ENCODE measurements at regions not wholly inside any gene's neighbourhood (a gene's known extent, or its start where the extent isn't known, plus 50 kb on each side); places are given as distances from the start of the nearest gene placed in this dataset.

- no peaks in the 10 kb centered on the region for H3K4me1 ChIP-seq (ENCODE audit: control insufficient read depth, insufficient read depth, low read length)
- H3K27me3 ChIP-seq (ENCODE audit: control insufficient read depth in 1 of 2, insufficient read depth in 2 of 2, low read length in 2 of 2): peaks cover 0 to 3% of the 10 kb centered on the region in 2 donors
- H3K9ac ChIP-seq (ENCODE audit: low read length in 2 of 2): no peak overlapping the region
These were observed 142.8 kb upstream of the SALL3 start for GRCh38 chr18:78836838-78837237.

GRCh38 chr18:78837754-78838153, 141.9 kb upstream of the SALL3 start:
- H3K27me3 ChIP-seq (ENCODE audit: control insufficient read depth in 1 of 2, insufficient read depth in 2 of 2, low read length in 2 of 2): peaks cover 0 to 3% of the 10 kb centered on the region in 2 donors
- H3K4me3 ChIP-seq (ENCODE audit: low read length in 2 of 2): no peak overlapping the region
- no peaks in the 10 kb centered on the region for H3K4me1 ChIP-seq (ENCODE audit: control insufficient read depth, insufficient read depth, low read length)
- H3K9ac ChIP-seq (ENCODE audit: low read length in 2 of 2): no peak overlapping the region
- no peaks in the 10 kb centered on the region for H3K9me3 ChIP-seq (ENCODE audit: control insufficient read depth in 2 of 2, low read length in 2 of 2)
- no peaks in the 10 kb centered on the region for H3K36me3 ChIP-seq (ENCODE audit: control insufficient read depth in 2 of 2, insufficient read depth in 2 of 2, low read length in 2 of 2)
- no peak overlapping the region for H3K27ac ChIP-seq (ENCODE audit: low read length)

More at GRCh38 chr18:78836838-78837237, 142.8 kb upstream of the SALL3 start:
- Histone ChIP-seq H3K4me3 (ENCODE audit: low read length in 2 of 2) (no peak overlapping the region), H3K36me3 (ENCODE audit: control insufficient read depth in 2 of 2, insufficient read depth in 2 of 2, low read length in 2 of 2) (no peaks in the 10 kb centered on the region), H3K9me3 (ENCODE audit: control insufficient read depth in 2 of 2, low read length in 2 of 2) (no peaks in the 10 kb centered on the region), H3K27ac (ENCODE audit: low read length) (no peak overlapping the region)

GRCh38 chr18:78838183-78838582, 141.4 kb upstream of the SALL3 start:
- no peak overlapping the region for H3K9ac ChIP-seq (ENCODE audit: low read length in 2 of 2)
- H3K9me3 ChIP-seq (ENCODE audit: control insufficient read depth in 2 of 2, low read length in 2 of 2): no peaks in the 10 kb centered on the region
- peaks cover 0 to under 1% of the 10 kb centered on the region in 2 donors for H3K27me3 ChIP-seq (ENCODE audit: control insufficient read depth in 1 of 2, insufficient read depth in 2 of 2, low read length in 2 of 2)
- no peaks in the 10 kb centered on the region for H3K36me3 ChIP-seq (ENCODE audit: control insufficient read depth in 2 of 2, insufficient read depth in 2 of 2, low read length in 2 of 2)
- H3K27ac ChIP-seq (ENCODE audit: low read length): no peak overlapping the region
- H3K4me1 ChIP-seq (ENCODE audit: control insufficient read depth, insufficient read depth, low read length): no peaks in the 10 kb centered on the region
- H3K4me3 ChIP-seq (ENCODE audit: low read length in 2 of 2): no peak overlapping the region

- Histone ChIP-seq H3K9ac (ENCODE audit: low read length in 2 of 2) (no peak overlapping the region), H3K27me3 (ENCODE audit: control insufficient read depth in 1 of 2, insufficient read depth in 2 of 2, low read length in 2 of 2) (no peaks in the 10 kb centered on the region), H3K9me3 (ENCODE audit: control insufficient read depth in 2 of 2, low read length in 2 of 2) (peaks cover 0 to 3% of the 10 kb centered on the region in 2 donors), H3K4me1 (ENCODE audit: control insufficient read depth, insufficient read depth, low read length) (no peaks in the 10 kb centered on the region), H3K27ac (ENCODE audit: low read length) (no peak overlapping the region), H3K4me3 (ENCODE audit: low read length in 2 of 2) (no peak overlapping the region), H3K36me3 (ENCODE audit: control insufficient read depth in 2 of 2, insufficient read depth in 2 of 2, low read length in 2 of 2) (no peaks in the 10 kb centered on the region)
These were observed 130.6 kb upstream of the SALL3 start for GRCh38 chr18:78849046-78849445.

- Histone ChIP-seq H3K9ac (ENCODE audit: low read length in 2 of 2) (no peak overlapping the region), H3K4me3 (ENCODE audit: low read length in 2 of 2) (no peak overlapping the region), H3K27me3 (ENCODE audit: control insufficient read depth in 1 of 2, insufficient read depth in 2 of 2, low read length in 2 of 2) (no peaks in the 10 kb centered on the region), H3K4me1 (ENCODE audit: control insufficient read depth, insufficient read depth, low read length) (no peaks in the 10 kb centered on the region), H3K9me3 (ENCODE audit: control insufficient read depth in 2 of 2, low read length in 2 of 2) (peaks cover 0 to 3% of the 10 kb centered on the region in 2 donors), H3K27ac (ENCODE audit: low read length) (no peak overlapping the region), H3K36me3 (ENCODE audit: control insufficient read depth in 2 of 2, insufficient read depth in 2 of 2, low read length in 2 of 2) (no peaks in the 10 kb centered on the region)
These were observed 130.2 kb upstream of the SALL3 start for GRCh38 chr18:78849458-78849857.

GRCh38 chr18:78853341-78853740, 126.3 kb upstream of the SALL3 start:
- Histone ChIP-seq H3K9me3 (ENCODE audit: control insufficient read depth in 2 of 2, low read length in 2 of 2) (no peaks in the 10 kb centered on the region), H3K27ac (ENCODE audit: low read length) (no peak overlapping the region), H3K9ac (ENCODE audit: low read length in 2 of 2) (no peak overlapping the region), H3K4me3 (ENCODE audit: low read length in 2 of 2) (no peak overlapping the region), H3K27me3 (ENCODE audit: control insufficient read depth in 1 of 2, insufficient read depth in 2 of 2, low read length in 2 of 2) (peaks cover 2 to 5% of the 10 kb centered on the region in 2 donors), H3K4me1 (ENCODE audit: control insufficient read depth, insufficient read depth, low read length) (no peaks in the 10 kb centered on the region), H3K36me3 (ENCODE audit: control insufficient read depth in 2 of 2, insufficient read depth in 2 of 2, low read length in 2 of 2) (no peaks in the 10 kb centered on the region)

GRCh38 chr18:78855188-78855587, 124.4 kb upstream of the SALL3 start:
- Histone ChIP-seq H3K9me3 (ENCODE audit: control insufficient read depth in 2 of 2, low read length in 2 of 2) (no peaks in the 10 kb centered on the region), H3K36me3 (ENCODE audit: control insufficient read depth in 2 of 2, insufficient read depth in 2 of 2, low read length in 2 of 2) (no peaks in the 10 kb centered on the region), H3K27ac (ENCODE audit: low read length) (no peak overlapping the region), H3K27me3 (ENCODE audit: control insufficient read depth in 1 of 2, insufficient read depth in 2 of 2, low read length in 2 of 2) (peaks cover 2 to 6% of the 10 kb centered on the region in 2 donors), H3K4me1 (ENCODE audit: control insufficient read depth, insufficient read depth, low read length) (no peaks in the 10 kb centered on the region), H3K9ac (ENCODE audit: low read length in 2 of 2) (no peak overlapping the region), H3K4me3 (ENCODE audit: low read length in 2 of 2) (no peak overlapping the region)

GRCh38 chr18:78856569-78857313, 122.9 kb upstream of the SALL3 start:
- no peaks in the 10 kb centered on the region for H3K4me1 ChIP-seq (ENCODE audit: control insufficient read depth, insufficient read depth, low read length)

GRCh38 chr18:78857314-78858150, 122.1 kb upstream of the SALL3 start:
- no peaks in the 10 kb centered on the region for H3K4me1 ChIP-seq (ENCODE audit: control insufficient read depth, insufficient read depth, low read length)
- H3K9me3 ChIP-seq (ENCODE audit: control insufficient read depth in 2 of 2, low read length in 2 of 2): no peaks in the 10 kb centered on the region
- no peak overlapping the region for H3K27ac ChIP-seq (ENCODE audit: low read length)
- no peak overlapping the region for H3K9ac ChIP-seq (ENCODE audit: low read length in 2 of 2)
- H3K27me3 ChIP-seq (ENCODE audit: control insufficient read depth in 1 of 2, insufficient read depth in 2 of 2, low read length in 2 of 2): peaks cover 6 to 9% of the 10 kb centered on the region in 2 donors
- H3K36me3 ChIP-seq (ENCODE audit: control insufficient read depth in 2 of 2, insufficient read depth in 2 of 2, low read length in 2 of 2): no peaks in the 10 kb centered on the region
- H3K4me3 ChIP-seq (ENCODE audit: low read length in 2 of 2): no peak overlapping the region

More at GRCh38 chr18:78856569-78857313, 122.9 kb upstream of the SALL3 start:
- H3K36me3 ChIP-seq (ENCODE audit: control insufficient read depth in 2 of 2, insufficient read depth in 2 of 2, low read length in 2 of 2): no peaks in the 10 kb centered on the region
- H3K4me3 ChIP-seq (ENCODE audit: low read length in 2 of 2): no peak overlapping the region
- H3K9ac ChIP-seq (ENCODE audit: low read length in 2 of 2): no peak overlapping the region
- H3K27me3 ChIP-seq (ENCODE audit: control insufficient read depth in 1 of 2, insufficient read depth in 2 of 2, low read length in 2 of 2): peaks cover 5 to 6% of the 10 kb centered on the region in 2 donors
- H3K27ac ChIP-seq (ENCODE audit: low read length): no peak overlapping the region
- H3K9me3 ChIP-seq (ENCODE audit: control insufficient read depth in 2 of 2, low read length in 2 of 2): no peaks in the 10 kb centered on the region

- no peak overlapping the region for H3K9ac ChIP-seq (ENCODE audit: low read length in 2 of 2)
- H3K4me1 ChIP-seq (ENCODE audit: control insufficient read depth, insufficient read depth, low read length): no peaks in the 10 kb centered on the region
- no peaks in the 10 kb centered on the region for H3K36me3 ChIP-seq (ENCODE audit: control insufficient read depth in 2 of 2, insufficient read depth in 2 of 2, low read length in 2 of 2)
- H3K9me3 ChIP-seq (ENCODE audit: control insufficient read depth in 2 of 2, low read length in 2 of 2): no peaks in the 10 kb centered on the region
- no peak overlapping the region for H3K27ac ChIP-seq (ENCODE audit: low read length)
- H3K27me3 ChIP-seq (ENCODE audit: control insufficient read depth in 1 of 2, insufficient read depth in 2 of 2, low read length in 2 of 2): peaks cover 6 to 9% of the 10 kb centered on the region in 2 donors
- H3K4me3 ChIP-seq (ENCODE audit: low read length in 2 of 2): no peak overlapping the region
These were observed 119.9 kb upstream of the SALL3 start for GRCh38 chr18:78859686-78860085.

Measured in stomach smooth muscle (tissue), 2 donors.